ENCODE measurements at regions not wholly inside any gene's neighbourhood (a gene's known extent, or its start where the extent isn't known, plus 50 kb on each side); places are given as distances from the start of the nearest gene placed in this dataset.

GRCh38 chr2:188851311-188851710 lies 122.9 kb upstream of the COL3A1 start:
- H3K36me3 Mint-ChIP-seq (ENCODE audit: low read depth, unreplicated experiment) = no peaks in the 10 kb centered on the region
- H3K27ac Mint-ChIP-seq (ENCODE audit: unreplicated experiment) = no peak overlapping the region
- no peaks in the 10 kb centered on the region for H3K27me3 Mint-ChIP-seq (ENCODE audit: unreplicated experiment)
- no peaks in the 10 kb centered on the region for H3K4me1 Mint-ChIP-seq (ENCODE audit: unreplicated experiment)
- TF ChIP-seq CTCF (IDR thresholded peaks at IDR 0.05; ENCODE audit: unreplicated experiment) = no peak
- DNase-seq (ENCODE audit: low spot score) = no peak
- H3K4me3 Mint-ChIP-seq (ENCODE audit: unreplicated experiment) = no peak overlapping the region
- H3K9me3 Mint-ChIP-seq (ENCODE audit: unreplicated experiment) = no peaks in the 10 kb centered on the region

- Mint-ChIP-seq H3K36me3 (ENCODE audit: low read depth, unreplicated experiment) (no peaks in the 10 kb centered on the region), H3K9me3 (ENCODE audit: unreplicated experiment) (no peaks in the 10 kb centered on the region), H3K27me3 (ENCODE audit: unreplicated experiment) (no peaks in the 10 kb centered on the region), H3K4me3 (ENCODE audit: unreplicated experiment) (no peak overlapping the region), H3K4me1 (ENCODE audit: unreplicated experiment) (no peaks in the 10 kb centered on the region), H3K27ac (ENCODE audit: unreplicated experiment) (no peak overlapping the region)
- no peak for TF ChIP-seq CTCF (IDR thresholded peaks at IDR 0.05; ENCODE audit: unreplicated experiment)
- no peak for DNase-seq (ENCODE audit: low spot score)
Observed at GRCh38 chr2:188851826-188852225, 122.3 kb upstream of the COL3A1 start.

- no peaks in the 10 kb centered on the region for H3K9me3 Mint-ChIP-seq (ENCODE audit: unreplicated experiment)
- DNase-seq (ENCODE audit: low spot score) = no peak
- H3K4me3 Mint-ChIP-seq (ENCODE audit: unreplicated experiment) = no peak overlapping the region
- no peak for TF ChIP-seq CTCF (IDR thresholded peaks at IDR 0.05; ENCODE audit: unreplicated experiment)
- no peak overlapping the region for H3K27ac Mint-ChIP-seq (ENCODE audit: unreplicated experiment)
- H3K36me3 Mint-ChIP-seq (ENCODE audit: low read depth, unreplicated experiment) = no peaks in the 10 kb centered on the region
- H3K27me3 Mint-ChIP-seq (ENCODE audit: unreplicated experiment) = no peaks in the 10 kb centered on the region
- no peaks in the 10 kb centered on the region for H3K4me1 Mint-ChIP-seq (ENCODE audit: unreplicated experiment)
Observed at GRCh38 chr2:188852772-188853171, 121.4 kb upstream of the COL3A1 start.

- H3K9me3 Mint-ChIP-seq (ENCODE audit: unreplicated experiment) = no peaks in the 10 kb centered on the region
- no peak for TF ChIP-seq CTCF (IDR thresholded peaks at IDR 0.05; ENCODE audit: unreplicated experiment)
- H3K27me3 Mint-ChIP-seq (ENCODE audit: unreplicated experiment) = no peaks in the 10 kb centered on the region
- H3K4me3 Mint-ChIP-seq (ENCODE audit: unreplicated experiment) = no peak overlapping the region
- no peaks in the 10 kb centered on the region for H3K4me1 Mint-ChIP-seq (ENCODE audit: unreplicated experiment)
- no peak for DNase-seq (ENCODE audit: low spot score)
- H3K27ac Mint-ChIP-seq (ENCODE audit: unreplicated experiment) = no peak overlapping the region
- H3K36me3 Mint-ChIP-seq (ENCODE audit: low read depth, unreplicated experiment) = no peaks in the 10 kb centered on the region
Observed at GRCh38 chr2:188853307-188853706, 120.9 kb upstream of the COL3A1 start.

GRCh38 chr2:188865681-188866080 lies 108.5 kb upstream of the COL3A1 start:
- no peak overlapping the region for H3K4me3 Mint-ChIP-seq (ENCODE audit: unreplicated experiment)
- DNase-seq (ENCODE audit: low spot score) = no peak
- no peaks in the 10 kb centered on the region for H3K36me3 Mint-ChIP-seq (ENCODE audit: low read depth, unreplicated experiment)
- H3K27me3 Mint-ChIP-seq (ENCODE audit: unreplicated experiment) = peaks cover 3% of the 10 kb centered on the region
- H3K9me3 Mint-ChIP-seq (ENCODE audit: unreplicated experiment) = peaks cover 4% of the 10 kb centered on the region
- no peaks in the 10 kb centered on the region for H3K4me1 Mint-ChIP-seq (ENCODE audit: unreplicated experiment)
- H3K27ac Mint-ChIP-seq (ENCODE audit: unreplicated experiment) = no peak overlapping the region
- no peak for TF ChIP-seq CTCF (IDR thresholded peaks at IDR 0.05; ENCODE audit: unreplicated experiment)

Data from endothelial cell (in vitro differentiated cells).